GM12892 (cell line): ENCODE measurements at regions not wholly inside any gene's neighbourhood (a gene's known extent, or its start where the extent isn't known, plus 50 kb on each side); places are given as distances from the start of the nearest gene placed in this dataset.

Source experiments
- DNase-seq: peaks from one replicate; pipeline ENCODE4 v3.0.0; 2011; ENCODE audit not compliant: insufficient read length
- FAIRE-seq: peaks from 2 replicates; lab custom pipeline; 2011; peaks lifted over from hg19 to GRCh38; lab: Jason Lieb, UNC
- POLR2A ChIP-seq: IDR thresholded peaks from 2 replicates; pipeline ENCODE4 v1.6.1; 2011; ENCODE audit warnings: low read depth, low read length, control low read depth
- POLR2AphosphoS5 ChIP-seq: IDR thresholded peaks from 2 replicates; pipeline ENCODE4 v1.6.1; 2011; ENCODE audit warnings: low read depth, low read length, control low read depth
- TAF1 ChIP-seq: IDR thresholded peaks from 2 replicates; pipeline ENCODE4 v1.6.1; 2011; ENCODE audit warnings: low read depth, mild to moderate bottlenecking, control low read depth, low read length, borderline replicate concordance

GRCh38 chr4:173801876-173802661, 272.0 kb upstream of the HAND2 start:
- TF ChIP-seq POLR2A (no peak), TAF1 (no peak), POLR2AphosphoS5 (no peak)
- DNase-seq, result no peak
- no peak for FAIRE-seq

DNA sequence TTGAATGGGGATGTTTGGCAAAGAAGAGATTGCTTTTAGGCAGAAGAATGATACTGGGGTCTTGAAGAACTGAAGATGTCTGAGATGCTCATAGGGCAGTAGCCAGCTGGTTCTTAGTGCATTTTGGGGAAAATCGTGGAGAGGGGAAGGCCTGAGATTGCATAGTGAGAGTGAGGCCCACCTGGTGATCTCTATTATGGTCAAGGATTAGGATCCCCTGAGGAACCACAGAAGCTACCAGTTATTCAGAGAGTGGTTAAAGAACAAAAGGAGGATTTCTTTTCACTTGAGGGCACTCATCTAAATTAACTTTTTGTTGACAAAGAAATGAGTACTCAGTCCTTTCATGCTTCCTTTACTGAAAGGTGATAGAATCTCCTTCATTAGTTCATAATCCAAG, 271.3 kb upstream of the HAND2 start:
- DNase-seq (no peak), FAIRE-seq (no peak)
- TF ChIP-seq POLR2A, result no peak
- no peak for TF ChIP-seq TAF1
- TF ChIP-seq POLR2AphosphoS5, result no peak

GRCh38 chr4:173797296-173797695, 267.3 kb upstream of the HAND2 start:
- no peak for TF ChIP-seq POLR2AphosphoS5
- TF ChIP-seq TAF1, result no peak
- no peak for TF ChIP-seq POLR2A
- DNase-seq (no peak), FAIRE-seq (no peak)

- FAIRE-seq (no peak), DNase-seq (no peak)
- TF ChIP-seq POLR2AphosphoS5 (no peak), POLR2A (no peak), TAF1 (no peak)
Observed at GRCh38 chr4:173794662-173795061, 264.6 kb upstream of the HAND2 start.

DNA sequence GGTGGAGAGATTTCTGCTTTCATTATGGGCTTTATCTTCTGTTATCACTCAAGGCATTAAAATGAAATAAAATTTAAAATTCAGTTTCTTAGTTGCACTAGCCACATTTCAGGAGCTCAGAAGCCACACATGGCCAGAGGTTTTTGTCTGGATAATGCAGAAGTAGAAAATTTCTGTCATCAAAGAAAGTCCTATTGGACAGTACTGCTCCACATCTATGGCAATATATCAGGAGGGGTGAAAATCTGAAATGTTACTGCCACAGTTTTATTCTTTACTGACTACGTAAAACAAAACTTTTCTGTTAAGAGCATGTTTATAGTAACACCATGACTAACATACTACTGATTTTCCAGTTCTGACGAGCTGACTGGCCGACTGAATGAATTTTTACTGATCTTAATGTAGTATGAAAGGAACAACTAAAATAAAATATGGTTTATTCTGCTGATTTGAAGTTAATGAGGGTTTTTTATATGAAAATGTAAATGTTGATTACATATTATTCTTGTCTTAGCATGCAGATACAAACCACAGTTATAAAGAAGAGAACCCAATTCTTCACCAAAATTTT, 264.0 kb upstream of the HAND2 start:
- no peak for FAIRE-seq
- TF ChIP-seq TAF1, result no peak
- DNase-seq, result no peak

DNA sequence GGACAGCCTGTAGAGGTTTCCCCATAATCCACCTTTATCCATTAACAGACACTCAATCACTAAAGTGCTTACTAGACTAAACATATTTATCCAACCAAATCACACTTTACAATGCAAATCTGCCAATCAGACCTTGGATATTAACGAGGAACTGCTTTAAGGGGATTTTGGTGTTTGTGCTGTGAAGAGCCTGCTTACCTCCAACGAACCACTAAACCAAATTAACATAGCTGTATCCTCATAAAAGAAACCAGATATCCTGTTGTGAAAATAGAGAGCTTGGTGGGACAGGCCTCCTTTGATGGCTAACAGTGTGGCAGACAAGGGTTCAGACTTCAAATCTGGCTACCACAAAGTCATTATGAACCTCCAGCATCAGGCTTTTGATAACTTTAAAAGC, 252.6 kb upstream of the HAND2 start:
- no peak for FAIRE-seq
- no peak for DNase-seq
- TF ChIP-seq POLR2AphosphoS5 (no peak), TAF1 (no peak), POLR2A (no peak)

DNA sequence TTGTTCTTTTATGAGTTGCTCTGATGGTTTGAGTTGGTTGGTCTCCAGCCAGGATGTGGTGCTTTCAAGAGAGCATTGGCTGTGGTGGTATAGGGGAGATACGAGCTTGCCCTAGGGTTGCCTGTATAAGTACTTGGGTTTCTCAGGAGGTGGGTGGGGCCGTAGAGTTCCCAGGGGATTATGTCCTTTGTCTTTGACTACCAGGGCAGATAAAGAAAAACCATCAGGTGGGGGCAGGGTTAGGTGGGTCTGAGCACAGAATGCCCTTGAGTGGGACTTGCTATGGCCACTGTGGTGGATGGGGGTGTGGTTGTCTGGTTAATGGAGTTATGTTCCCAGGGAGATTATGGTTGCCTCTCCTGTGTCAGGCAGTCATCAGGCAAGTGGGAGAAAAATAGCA, 247.9 kb upstream of the HAND2 start:
- DNase-seq (no peak), FAIRE-seq (no peak)
- TF ChIP-seq TAF1 (no peak), POLR2AphosphoS5 (no peak), POLR2A (no peak)

- FAIRE-seq (no peak), DNase-seq (no peak)
Observed at GRCh38 chr4:173777421-173777820, 247.4 kb upstream of the HAND2 start.

GRCh38 chr4:173769568-173769967, 239.5 kb upstream of the HAND2 start:
- FAIRE-seq (no peak), DNase-seq (no peak)
- no peak for TF ChIP-seq POLR2AphosphoS5
- TF ChIP-seq TAF1, result no peak
- no peak for TF ChIP-seq POLR2A

More at GRCh38 chr4:173777421-173777820, 247.4 kb upstream of the HAND2 start:
- no peak for TF ChIP-seq TAF1
- no peak for TF ChIP-seq POLR2A
- no peak for TF ChIP-seq POLR2AphosphoS5

- DNase-seq, result no peak
- no peak for FAIRE-seq
- no peak for TF ChIP-seq TAF1
- no peak for TF ChIP-seq POLR2AphosphoS5
Observed at GRCh38 chr4:173767650-173768049, 237.6 kb upstream of the HAND2 start.

- TF ChIP-seq POLR2A (no peak), POLR2AphosphoS5 (no peak), TAF1 (no peak)
Observed at GRCh38 chr4:173766171-173766600, 236.2 kb upstream of the HAND2 start.

DNA sequence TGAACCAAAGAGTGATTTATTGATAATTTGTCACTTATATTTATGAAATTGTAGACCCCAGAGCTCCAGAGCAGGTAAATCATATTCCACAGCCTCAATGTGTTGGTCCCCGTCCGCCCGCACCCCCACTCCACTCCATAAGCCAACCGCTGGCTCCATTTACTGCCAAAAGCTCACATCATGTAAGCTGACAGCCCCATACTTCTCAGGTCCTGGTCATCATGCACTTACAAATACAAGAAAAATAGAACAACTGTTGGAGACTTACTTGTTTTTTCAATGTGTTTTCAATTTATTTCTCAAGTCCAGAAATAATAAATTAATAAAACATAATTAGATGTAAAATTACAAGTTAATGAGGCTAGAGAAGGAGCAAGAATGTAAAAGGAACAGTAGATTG, 235.7 kb upstream of the HAND2 start:
- DNase-seq (no peak), FAIRE-seq (no peak)
- no peak for TF ChIP-seq POLR2A
- TF ChIP-seq TAF1, result no peak
- no peak for TF ChIP-seq POLR2AphosphoS5

More at GRCh38 chr4:173766171-173766600, 236.2 kb upstream of the HAND2 start:
- FAIRE-seq, result no peak
- no peak for DNase-seq
